Prostate gland (tissue), 2 donors: ENCODE measurements at regions not wholly inside any gene's neighbourhood (a gene's known extent, or its start where the extent isn't known, plus 50 kb on each side); places are given as distances from the start of the nearest gene placed in this dataset.

ENCODE experiments used
- DNase-seq: peaks from one replicate; pipeline ENCODE4 v3.0.0-alpha.2; 2019; ENCODE audit warnings: low spot score
- H3K27ac ChIP-seq, 2 donors: fragments of 200-600 bp; sonication (generic); 2 replicates each; pipeline ENCODE4 v1.5.1; 2017 to 2019
- H3K27me3 ChIP-seq: fragments of 200-600 bp; sonication (generic); replicated peaks from 2 replicates; pipeline ENCODE4 v1.5.1; 2019; ENCODE audit not compliant: insufficient read depth
- H3K36me3 ChIP-seq, 2 donors: fragments of 200-600 bp; sonication (generic); 1 replicate in 1 of 2; 2 replicates in 1 of 2; pipeline versions ENCODE4 v1.5.1 to v1.8.1; 2017 to 2019
- H3K4me1 ChIP-seq: fragments of 200-600 bp; sonication (generic); replicated peaks from 2 replicates; pipeline ENCODE4 v1.5.1; 2019
- H3K4me3 ChIP-seq, 2 donors: fragments of 200-600 bp; sonication (generic); 2 replicates each; pipeline ENCODE4 v1.5.1; 2017 to 2019
- H3K9me3 ChIP-seq: fragments of 200-600 bp; sonication (generic); 2 replicates; pipeline ENCODE4 v1.5.1; 2017
- CTCF ChIP-seq, 4 experiments: fragments of 200-600 bp in 2 of 4; fragments of 450-650 bp in 2 of 4; sonication (generic) in 2 of 4; IDR thresholded peaks; 1 replicate in 3 of 4; 2 replicates in 1 of 4; pipeline ENCODE4 v1.5.1; 2016 to 2019; ENCODE audit warnings: antibody characterized with exemption in 4 of 4, mild to moderate bottlenecking in 2 of 4, moderate library complexity in 2 of 4
- POLR2A ChIP-seq: fragments of 450-650 bp; IDR thresholded peaks from one replicate; pipeline ENCODE4 v1.6.1; 2016; ENCODE audit warnings: antibody characterized with exemption, mild to moderate bottlenecking
- POLR2AphosphoS5 ChIP-seq: sonication (generic); formaldehyde crosslinking; IDR thresholded peaks from one replicate; pipeline ENCODE4 v1.6.1; 2017; ENCODE audit warnings: antibody characterized with exemption
- WGBS: methylation state at CpG from one replicate; pipeline ENCODE4 v1.1.5; 2018; 5-methylcytosine and 5-hydroxymethylcytosine counted together
- intact Hi-C: fragments of 100-400 bp; cut with DNase I; formaldehyde crosslinking; loops from one replicate; pipeline ENCODE4 v1.14.2; 2022

GRCh38 chr5:92484484-92484883 lies 1096.5 kb downstream of the NR2F1-AS1 start:
- Histone ChIP-seq H3K4me3 (no peak overlapping the region), H3K27me3 (no peaks in the 10 kb centered on the region), H3K9me3 (no peaks in the 10 kb centered on the region), H3K36me3 (no peaks in the 10 kb centered on the region), H3K4me1 (no peaks in the 10 kb centered on the region), H3K27ac (no peak overlapping the region)
- intact Hi-C loops = no loop called here
- TF ChIP-seq POLR2AphosphoS5 (no peak), POLR2A (no peak), CTCF (IDR thresholded peaks at IDR 0.05) (no peak)
- DNase-seq = no peak

GRCh38 chr5:92472981-92473566 lies 1090.0 kb upstream of the ARRDC3 start:
- no peaks in the 10 kb centered on the region for H3K9me3 ChIP-seq
- intact Hi-C loops = no loop called here
- WGBS = 89% methylated on average over 1 of the region's 1 CpG
- no peaks in the 10 kb centered on the region for H3K27me3 ChIP-seq
- no peak overlapping the region for H3K27ac ChIP-seq
- no peaks in the 10 kb centered on the region for H3K4me1 ChIP-seq
- H3K36me3 ChIP-seq = no peaks in the 10 kb centered on the region
- no peak for TF ChIP-seq POLR2A
- TF ChIP-seq POLR2AphosphoS5 = no peak
- no peak for TF ChIP-seq CTCF (IDR thresholded peaks at IDR 0.05)
- H3K4me3 ChIP-seq = no peak overlapping the region
- no peak for DNase-seq

GRCh38 chr5:92471861-92472260 lies 1088.7 kb upstream of the ARRDC3 start:
- Histone ChIP-seq H3K36me3 (no peaks in the 10 kb centered on the region), H3K9me3 (no peaks in the 10 kb centered on the region), H3K4me3 (no peak overlapping the region), H3K27me3 (no peaks in the 10 kb centered on the region), H3K27ac (no peak overlapping the region), H3K4me1 (no peaks in the 10 kb centered on the region)
- TF ChIP-seq POLR2A (no peak), CTCF (IDR thresholded peaks at IDR 0.05) (no peak)
- intact Hi-C loops = no loop called here
- no peak for DNase-seq
- 48% methylated on average over 2 of the region's 2 CpGs for WGBS

GRCh38 chr5:92470770-92471169 lies 1087.7 kb upstream of the ARRDC3 start:
- intact Hi-C loops = no loop called here
- H3K9me3 ChIP-seq = no peaks in the 10 kb centered on the region
- no peak overlapping the region for H3K4me3 ChIP-seq
- no peak for TF ChIP-seq POLR2AphosphoS5
- TF ChIP-seq POLR2A = no peak
- no peak for TF ChIP-seq CTCF (IDR thresholded peaks at IDR 0.05)
- H3K27me3 ChIP-seq = no peaks in the 10 kb centered on the region
- DNase-seq = no peak
- H3K27ac ChIP-seq = no peak overlapping the region
- no peaks in the 10 kb centered on the region for H3K4me1 ChIP-seq
- H3K36me3 ChIP-seq = no peaks in the 10 kb centered on the region

- Histone ChIP-seq H3K4me1 (no peaks in the 10 kb centered on the region), H3K36me3 (no peaks in the 10 kb centered on the region), H3K9me3 (no peaks in the 10 kb centered on the region), H3K27me3 (no peaks in the 10 kb centered on the region), H3K27ac (no peak overlapping the region), H3K4me3 (no peak overlapping the region)
- 50% methylated on average over 4 of the region's 4 CpGs for WGBS
- DNase-seq = no peak
- TF ChIP-seq POLR2A (no peak), CTCF (IDR thresholded peaks at IDR 0.05) (no peak), POLR2AphosphoS5 (no peak)
- intact Hi-C loops = no loop called here
Observed at GRCh38 chr5:92468295-92468694, 1085.2 kb upstream of the ARRDC3 start.
